Lower leg skin (tissue), 3 donors: ENCODE measurements at regions not wholly inside any gene's neighbourhood (a gene's known extent, or its start where the extent isn't known, plus 50 kb on each side); places are given as distances from the start of the nearest gene placed in this dataset.

Experiments
- POLR2A ChIP-seq, 2 donors: fragments of 450-650 bp; IDR thresholded peaks; one replicate each; pipeline ENCODE4 v1.6.1; 2016 to 2017; ENCODE audit warnings: antibody characterized with exemption in 2 of 2, mild to moderate bottlenecking in 1 of 2, moderate library complexity in 1 of 2
- TF ChIP-seq, protein P1 (sequence below), 3 donors: fragments of 450-650 bp; IDR thresholded peaks; one replicate each; pipeline ENCODE4 v1.5.1; 2016; ENCODE audit warnings: antibody characterized with exemption in 3 of 3, mild to moderate bottlenecking in 3 of 3, moderate library complexity in 2 of 3

DNA sequence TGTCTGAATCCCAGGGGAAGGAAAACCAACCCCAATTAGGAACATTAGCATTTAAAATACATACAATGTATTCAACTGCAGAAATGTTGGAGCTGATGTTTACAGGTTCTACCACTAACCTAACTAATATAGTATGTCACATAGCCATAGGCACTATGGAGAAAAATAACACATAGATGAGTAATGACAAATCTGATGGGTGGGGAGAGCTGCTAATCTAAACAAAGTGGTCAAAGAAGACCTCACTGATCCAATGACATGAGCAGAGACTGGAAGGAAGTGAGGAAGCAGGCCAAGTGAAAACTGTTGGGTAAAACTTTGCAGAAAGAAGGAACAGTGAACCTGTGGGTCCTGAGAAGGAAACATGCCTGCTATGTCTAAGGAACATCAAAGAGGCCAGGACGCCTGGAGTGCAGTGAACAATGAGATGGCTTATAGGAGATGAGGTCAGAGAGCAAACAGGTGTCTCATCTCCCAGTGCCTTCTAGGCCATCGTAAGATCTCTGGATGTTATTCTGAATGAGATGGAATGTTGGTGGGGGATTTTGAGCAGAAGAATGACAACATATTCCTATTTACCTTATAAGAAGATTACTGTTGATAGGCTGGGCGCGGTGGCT is 135.7 kb downstream of the ALDH8A1 start:
- TF ChIP-seq, protein P1, sequence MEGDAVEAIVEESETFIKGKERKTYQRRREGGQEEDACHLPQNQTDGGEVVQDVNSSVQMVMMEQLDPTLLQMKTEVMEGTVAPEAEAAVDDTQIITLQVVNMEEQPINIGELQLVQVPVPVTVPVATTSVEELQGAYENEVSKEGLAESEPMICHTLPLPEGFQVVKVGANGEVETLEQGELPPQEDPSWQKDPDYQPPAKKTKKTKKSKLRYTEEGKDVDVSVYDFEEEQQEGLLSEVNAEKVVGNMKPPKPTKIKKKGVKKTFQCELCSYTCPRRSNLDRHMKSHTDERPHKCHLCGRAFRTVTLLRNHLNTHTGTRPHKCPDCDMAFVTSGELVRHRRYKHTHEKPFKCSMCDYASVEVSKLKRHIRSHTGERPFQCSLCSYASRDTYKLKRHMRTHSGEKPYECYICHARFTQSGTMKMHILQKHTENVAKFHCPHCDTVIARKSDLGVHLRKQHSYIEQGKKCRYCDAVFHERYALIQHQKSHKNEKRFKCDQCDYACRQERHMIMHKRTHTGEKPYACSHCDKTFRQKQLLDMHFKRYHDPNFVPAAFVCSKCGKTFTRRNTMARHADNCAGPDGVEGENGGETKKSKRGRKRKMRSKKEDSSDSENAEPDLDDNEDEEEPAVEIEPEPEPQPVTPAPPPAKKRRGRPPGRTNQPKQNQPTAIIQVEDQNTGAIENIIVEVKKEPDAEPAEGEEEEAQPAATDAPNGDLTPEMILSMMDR (IDR thresholded peaks at IDR 0.05) = no peak
- no peak for TF ChIP-seq POLR2A (IDR thresholded peaks at IDR 0.05)
